Kidney epithelial cell (primary cell): ENCODE measurements at regions not wholly inside any gene's neighbourhood (a gene's known extent, or its start where the extent isn't known, plus 50 kb on each side); places are given as distances from the start of the nearest gene placed in this dataset.

Experiments
- DNase-seq: peaks from one replicate; pipeline ENCODE4 v3.0.0-alpha.2; 2010; ENCODE audit warnings: low read depth
- H3K27me3 ChIP-seq: 2 replicates; pipeline ENCODE4 v1.6.0; 2011; ENCODE audit warnings: low read length; ENCODE audit not compliant: control insufficient read depth, insufficient read depth
- H3K36me3 ChIP-seq: 2 replicates; pipeline ENCODE4 v1.5.1; 2011; ENCODE audit warnings: low read length; ENCODE audit not compliant: control insufficient read depth, insufficient read depth
- H3K4me3 ChIP-seq: 2 replicates; pipeline ENCODE4 v1.5.1; 2011; ENCODE audit warnings: low read depth, mild to moderate bottlenecking, control low read depth, low read length
- TF ChIP-seq, protein P1 (sequence below): IDR thresholded peaks from 2 replicates; pipeline ENCODE4 v1.5.1; 2011; ENCODE audit warnings: mild to moderate bottlenecking, moderate library complexity, low read length, control low read depth, inconsistent platforms; ENCODE audit not compliant: insufficient read depth, poor library complexity, severe bottlenecking

- TF ChIP-seq, protein P1, sequence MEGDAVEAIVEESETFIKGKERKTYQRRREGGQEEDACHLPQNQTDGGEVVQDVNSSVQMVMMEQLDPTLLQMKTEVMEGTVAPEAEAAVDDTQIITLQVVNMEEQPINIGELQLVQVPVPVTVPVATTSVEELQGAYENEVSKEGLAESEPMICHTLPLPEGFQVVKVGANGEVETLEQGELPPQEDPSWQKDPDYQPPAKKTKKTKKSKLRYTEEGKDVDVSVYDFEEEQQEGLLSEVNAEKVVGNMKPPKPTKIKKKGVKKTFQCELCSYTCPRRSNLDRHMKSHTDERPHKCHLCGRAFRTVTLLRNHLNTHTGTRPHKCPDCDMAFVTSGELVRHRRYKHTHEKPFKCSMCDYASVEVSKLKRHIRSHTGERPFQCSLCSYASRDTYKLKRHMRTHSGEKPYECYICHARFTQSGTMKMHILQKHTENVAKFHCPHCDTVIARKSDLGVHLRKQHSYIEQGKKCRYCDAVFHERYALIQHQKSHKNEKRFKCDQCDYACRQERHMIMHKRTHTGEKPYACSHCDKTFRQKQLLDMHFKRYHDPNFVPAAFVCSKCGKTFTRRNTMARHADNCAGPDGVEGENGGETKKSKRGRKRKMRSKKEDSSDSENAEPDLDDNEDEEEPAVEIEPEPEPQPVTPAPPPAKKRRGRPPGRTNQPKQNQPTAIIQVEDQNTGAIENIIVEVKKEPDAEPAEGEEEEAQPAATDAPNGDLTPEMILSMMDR = no peak
- Histone ChIP-seq H3K36me3 (no peaks in the 10 kb centered on the region), H3K4me3 (no peak overlapping the region), H3K27me3 (no peaks in the 10 kb centered on the region)
- DNase-seq = no peak
Observed at GRCh38 chr6:115618256-115618655, 442.4 kb downstream of the FRK start.

DNA sequence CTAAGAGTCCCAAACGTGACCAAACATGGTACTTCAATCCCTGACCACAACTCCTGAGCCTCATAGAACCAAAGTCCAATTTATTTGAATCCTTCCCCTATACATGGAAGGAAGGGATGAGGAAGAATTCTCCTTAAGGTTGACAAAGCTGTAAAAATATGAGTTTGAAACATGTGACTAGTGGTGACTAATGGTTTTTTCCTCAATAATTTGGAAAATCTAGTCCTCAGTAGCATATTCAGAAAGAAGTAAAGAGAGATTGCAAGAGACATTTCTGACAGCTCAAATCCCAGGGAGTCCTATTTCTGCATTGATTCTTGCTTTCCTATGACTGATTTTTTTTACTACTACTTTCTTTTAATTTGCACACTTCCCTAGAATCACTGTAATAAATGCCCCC, 443.7 kb downstream of the FRK start:
- no peak for DNase-seq
- Histone ChIP-seq H3K27me3 (no peaks in the 10 kb centered on the region), H3K4me3 (no peak overlapping the region), H3K36me3 (no peaks in the 10 kb centered on the region)
- TF ChIP-seq, protein P1 = no peak

DNA sequence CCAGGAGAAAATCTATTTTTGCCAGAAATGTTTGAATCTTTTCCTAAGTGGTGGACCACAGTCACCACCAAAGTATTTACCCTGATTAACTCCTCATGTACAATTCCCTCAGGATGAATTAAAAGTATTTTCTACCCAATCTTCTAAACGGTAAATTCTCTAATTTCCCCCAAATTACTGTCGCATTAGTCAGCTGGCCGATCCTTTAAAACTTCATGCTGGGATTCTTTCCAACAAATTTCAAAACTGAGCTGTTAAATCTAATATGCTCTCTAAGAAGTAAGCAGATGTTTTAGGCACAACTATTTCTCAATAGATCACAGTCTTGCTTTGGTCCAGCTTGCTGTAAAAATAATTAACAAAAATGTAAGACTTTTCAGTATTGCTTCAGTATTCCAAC, 447.2 kb downstream of the FRK start:
- TF ChIP-seq, protein P1 = no peak
- no peak for DNase-seq
- Histone ChIP-seq H3K4me3 (no peak overlapping the region), H3K27me3 (no peaks in the 10 kb centered on the region), H3K36me3 (no peaks in the 10 kb centered on the region)

DNA sequence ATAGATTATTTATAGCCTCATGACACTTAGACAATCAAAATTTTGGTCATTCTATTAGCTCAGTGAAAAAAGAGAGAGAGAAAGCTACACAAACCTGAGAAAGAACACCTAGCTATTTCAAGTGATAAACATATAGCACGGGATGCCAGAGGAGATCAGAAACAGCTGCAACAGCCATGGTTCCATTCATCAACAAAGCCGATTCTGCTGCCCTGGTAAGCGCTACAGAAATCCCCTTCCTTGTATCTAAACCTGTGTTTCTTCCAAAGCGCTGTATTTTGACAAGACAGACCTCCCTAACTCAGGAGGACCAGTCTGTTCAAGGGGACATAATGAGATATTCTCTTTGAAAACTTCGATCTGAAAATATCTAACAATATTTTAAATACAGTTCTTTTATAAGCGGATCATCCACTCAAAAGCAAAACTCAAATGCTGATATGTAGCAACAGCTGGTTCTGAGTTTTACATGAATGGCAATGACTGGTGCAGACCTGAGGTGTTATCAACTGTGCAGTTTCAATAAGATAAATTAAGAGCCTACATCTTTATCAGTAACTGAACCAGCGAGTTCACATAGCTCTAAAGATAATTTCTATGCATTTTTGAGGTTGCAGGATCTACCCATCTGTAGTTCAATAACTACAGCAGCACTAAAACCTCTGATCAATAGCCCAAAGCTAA, 447.8 kb downstream of the FRK start:
- Histone ChIP-seq H3K4me3 (no peak overlapping the region), H3K27me3 (no peaks in the 10 kb centered on the region), H3K36me3 (no peaks in the 10 kb centered on the region)
- TF ChIP-seq, protein P1 = no peak
- DNase-seq = no peak

- no peaks in the 10 kb centered on the region for H3K27me3 ChIP-seq
- TF ChIP-seq, protein P1 = no peak
- no peak for DNase-seq
- H3K4me3 ChIP-seq = no peak overlapping the region
- no peaks in the 10 kb centered on the region for H3K36me3 ChIP-seq
Observed at GRCh38 chr6:115612216-115612615, 448.5 kb downstream of the FRK start.

GRCh38 chr6:115610696-115611095, 450.0 kb downstream of the FRK start:
- no peaks in the 10 kb centered on the region for H3K27me3 ChIP-seq
- H3K36me3 ChIP-seq = no peaks in the 10 kb centered on the region
- TF ChIP-seq, protein P1 = no peak
- DNase-seq = no peak
- H3K4me3 ChIP-seq = no peak overlapping the region
